Fibroblast of mammary gland (primary cell): ENCODE measurements at regions not wholly inside any gene's neighbourhood (a gene's known extent, or its start where the extent isn't known, plus 50 kb on each side); places are given as distances from the start of the nearest gene placed in this dataset.
"Not testable (repeated sequence)": the region's sequence is repeated elsewhere in the genome, so short reads cannot be mapped to it uniquely, and the experiment has no call there.

Source experiments
- DNase-seq: peaks from one replicate; pipeline ENCODE4 v3.0.0-alpha.2; 2010; ENCODE audit warnings: low read depth
- H3K4me3 ChIP-seq: 2 replicates; pipeline ENCODE4 v1.5.1; 2011; ENCODE audit warnings: low read depth, mild to moderate bottlenecking, low read length, moderate library complexity; ENCODE audit not compliant: control insufficient read depth
- TF ChIP-seq, protein P1 (sequence below): conservative IDR thresholded peaks from 2 replicates; pipeline ENCODE4 v1.5.1; 2011; ENCODE audit warnings: low read depth, low read length, inconsistent platforms; ENCODE audit not compliant: control insufficient read depth, insufficient read depth

DNA sequence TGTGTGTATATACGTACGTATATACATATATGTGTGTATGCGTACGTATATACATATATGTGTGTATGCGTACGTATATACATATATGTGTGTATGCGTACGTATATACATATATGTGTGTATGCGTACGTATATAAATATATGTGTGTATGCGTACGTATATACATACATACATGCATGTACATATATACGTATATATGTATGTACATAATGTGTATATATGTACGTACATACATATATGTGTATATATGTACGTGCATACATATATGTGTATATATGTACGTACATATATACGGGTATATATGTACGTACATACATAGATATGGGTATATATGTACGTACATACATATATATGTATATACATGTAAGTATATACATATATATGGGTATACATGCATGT, 332.1 kb downstream of the CRPPA start:
- DNase-seq, result no peak
- H3K4me3 ChIP-seq, result no peak overlapping the region
- TF ChIP-seq, protein P1, sequence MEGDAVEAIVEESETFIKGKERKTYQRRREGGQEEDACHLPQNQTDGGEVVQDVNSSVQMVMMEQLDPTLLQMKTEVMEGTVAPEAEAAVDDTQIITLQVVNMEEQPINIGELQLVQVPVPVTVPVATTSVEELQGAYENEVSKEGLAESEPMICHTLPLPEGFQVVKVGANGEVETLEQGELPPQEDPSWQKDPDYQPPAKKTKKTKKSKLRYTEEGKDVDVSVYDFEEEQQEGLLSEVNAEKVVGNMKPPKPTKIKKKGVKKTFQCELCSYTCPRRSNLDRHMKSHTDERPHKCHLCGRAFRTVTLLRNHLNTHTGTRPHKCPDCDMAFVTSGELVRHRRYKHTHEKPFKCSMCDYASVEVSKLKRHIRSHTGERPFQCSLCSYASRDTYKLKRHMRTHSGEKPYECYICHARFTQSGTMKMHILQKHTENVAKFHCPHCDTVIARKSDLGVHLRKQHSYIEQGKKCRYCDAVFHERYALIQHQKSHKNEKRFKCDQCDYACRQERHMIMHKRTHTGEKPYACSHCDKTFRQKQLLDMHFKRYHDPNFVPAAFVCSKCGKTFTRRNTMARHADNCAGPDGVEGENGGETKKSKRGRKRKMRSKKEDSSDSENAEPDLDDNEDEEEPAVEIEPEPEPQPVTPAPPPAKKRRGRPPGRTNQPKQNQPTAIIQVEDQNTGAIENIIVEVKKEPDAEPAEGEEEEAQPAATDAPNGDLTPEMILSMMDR, result no peak

- TF ChIP-seq, protein P1, result no peak
- no peak overlapping the region for H3K4me3 ChIP-seq
- DNase-seq, result no peak
These were observed 334.6 kb downstream of the CRPPA start for GRCh38 chr7:16086743-16087142.

- H3K4me3 ChIP-seq, DNase-seq: not testable (repeated sequence)
These were observed 335.6 kb downstream of the CRPPA start for GRCh38 chr7:16085780-16086179.

GRCh38 chr7:16084875-16085274, 336.5 kb downstream of the CRPPA start:
- TF ChIP-seq, protein P1, result no peak
- DNase-seq, result no peak

GRCh38 chr7:16084370-16084769, 337.0 kb downstream of the CRPPA start:
- no peak overlapping the region for H3K4me3 ChIP-seq
- peak; percentile 34 for DNase-seq
- TF ChIP-seq, protein P1, result no peak

More at GRCh38 chr7:16084875-16085274, 336.5 kb downstream of the CRPPA start:
- H3K4me3 ChIP-seq, result no peak overlapping the region

- DNase-seq, result no peak
- no peak overlapping the region for H3K4me3 ChIP-seq
- TF ChIP-seq, protein P1, result no peak
These were observed 337.4 kb downstream of the CRPPA start for GRCh38 chr7:16083931-16084330.

- H3K4me3 ChIP-seq, result no peak overlapping the region
- DNase-seq, result peak; percentile 22
- TF ChIP-seq, protein P1, result no peak
These were observed 341.2 kb downstream of the CRPPA start for GRCh38 chr7:16080131-16080530.

DNA sequence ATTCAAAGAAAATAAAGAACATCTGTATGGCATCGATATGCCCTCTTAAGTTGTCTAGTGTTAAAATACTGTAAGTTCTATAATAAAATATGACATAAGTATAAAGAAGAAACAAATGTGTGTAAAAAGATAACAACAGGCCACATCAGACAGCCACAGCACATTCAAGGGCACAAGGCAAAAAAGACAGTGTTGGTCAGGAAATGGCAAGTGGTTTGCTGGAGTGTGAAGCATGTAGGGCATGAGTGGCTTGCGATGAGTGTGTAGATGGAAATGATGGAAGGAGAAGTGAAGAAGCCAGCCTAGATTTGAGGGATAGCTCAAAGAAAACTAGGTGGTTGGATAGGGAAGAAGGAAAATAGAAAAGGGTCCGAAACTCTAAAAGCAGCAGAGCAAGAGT, 341.6 kb downstream of the CRPPA start:
- DNase-seq, result no peak
- TF ChIP-seq, protein P1, result no peak
- H3K4me3 ChIP-seq, result no peak overlapping the region
